ENCODE measurements at regions not wholly inside any gene's neighbourhood (a gene's known extent, or its start where the extent isn't known, plus 50 kb on each side); places are given as distances from the start of the nearest gene placed in this dataset.

GRCh38 chr12:38141239-38141638 is 175.3 kb upstream of the ALG10B start:
- Histone ChIP-seq H3K36me3 (ENCODE audit: control insufficient read depth in 1 of 2, insufficient read depth in 2 of 2, low read length in 2 of 2) (no peaks in the 10 kb centered on the region), H3K9me2 (ENCODE audit: insufficient read depth) (no peaks in the 10 kb centered on the region), H4K20me1 (ENCODE audit: insufficient read depth) (no peaks in the 10 kb centered on the region), H2AFZ (ENCODE audit: low read depth, low read length, poor library complexity, severe bottlenecking) (no peak overlapping the region), H3K4me2 (ENCODE audit: low read length) (no peak overlapping the region), H3K4me1 (ENCODE audit: control insufficient read depth in 1 of 2, insufficient read depth in 2 of 2, low read length in 2 of 2) (peaks cover 0 to 13% of the 10 kb centered on the region in 2 experiments; a peak in 1 of 4 replicates), H3K27me3 (ENCODE audit: insufficient read depth, low read length) (no peaks in the 10 kb centered on the region), H3K4me3 (replicated peaks in 1 of 2; ENCODE audit: low read depth in 1 of 2, low read length in 2 of 2) (no peak overlapping the region), H3K79me2 (ENCODE audit: insufficient read depth, low read length) (no peaks in the 10 kb centered on the region), H3K27ac (ENCODE audit: low read depth, low read length) (no peak overlapping the region), H3K9ac (ENCODE audit: low read length) (no peak overlapping the region), H3K9me3 (ENCODE audit: control insufficient read depth in 1 of 2, insufficient read depth in 1 of 2, low read depth in 1 of 2, low read length in 2 of 2) (no peaks in the 10 kb centered on the region)
- RAD21 ChIA-PET (ENCODE audit: low non-redundant PET in 1 of 2, low total read pairs in 2 of 2, uncharacterized antibody in 2 of 2, unreplicated experiment in 2 of 2), result no interaction called here
- CTCF ChIA-PET, result no interaction called here
- no TSS peak for BruUV-seq (replicated peaks)
- ATAC-seq (no peak), DNase-seq (ENCODE audit: low read depth, low spot score) (no peak)
- intact Hi-C loops (cut with micrococcal nuclease), result loop anchor here (5.0 kb wide), 1 partner anchor 469 kb away; no protein-coding TSS in a partner anchor
- POLR2A ChIA-PET, result no interaction called here
- TF ChIP-seq REST (IDR thresholded peaks at IDR 0.05; ENCODE audit: low read depth) (no peak), EZH2 (IDR thresholded peaks at IDR 0.05) (no peak), CEBPB (IDR thresholded peaks at IDR 0.05; ENCODE audit: low read depth) (no peak)
- TF ChIP-seq, protein P1, sequence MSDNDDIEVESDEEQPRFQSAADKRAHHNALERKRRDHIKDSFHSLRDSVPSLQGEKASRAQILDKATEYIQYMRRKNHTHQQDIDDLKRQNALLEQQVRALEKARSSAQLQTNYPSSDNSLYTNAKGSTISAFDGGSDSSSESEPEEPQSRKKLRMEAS (IDR thresholded peaks at IDR 0.05), result no peak

DNA sequence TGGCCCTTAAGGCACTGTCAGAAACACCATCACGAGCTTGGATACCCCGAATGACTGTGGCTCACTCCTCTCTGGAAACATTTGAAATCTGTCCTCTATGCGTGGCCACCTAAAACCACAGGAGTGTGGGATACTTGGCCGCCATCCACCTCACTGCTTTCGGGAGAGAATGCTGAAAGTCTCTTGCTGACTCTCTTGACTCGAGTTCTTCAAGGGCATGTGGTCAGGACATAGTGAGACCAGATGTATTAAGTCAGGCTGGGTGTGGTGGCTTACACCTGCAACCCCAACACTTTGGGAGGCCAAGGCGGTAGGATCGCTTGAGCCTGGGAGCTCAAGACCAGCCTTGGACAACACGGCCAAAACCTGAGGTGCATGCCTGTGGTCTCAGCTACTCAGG is 174.7 kb upstream of the ALG10B start:
- no peaks in the 10 kb centered on the region for H4K20me1 ChIP-seq (ENCODE audit: insufficient read depth)
- H3K4me3 ChIP-seq (replicated peaks in 1 of 2; ENCODE audit: low read depth in 1 of 2, low read length in 2 of 2), result no peak overlapping the region
- no peaks in the 10 kb centered on the region for H3K36me3 ChIP-seq (ENCODE audit: control insufficient read depth in 1 of 2, insufficient read depth in 2 of 2, low read length in 2 of 2)
- DNase-seq (ENCODE audit: low read depth, low spot score) (no peak), ATAC-seq (no peak)
- H3K9ac ChIP-seq (ENCODE audit: low read length), result no peak overlapping the region
- ChIA-PET RAD21 (ENCODE audit: low non-redundant PET in 1 of 2, low total read pairs in 2 of 2, uncharacterized antibody in 2 of 2, unreplicated experiment in 2 of 2) (no interaction called here), CTCF (no interaction called here), POLR2A (no interaction called here)
- intact Hi-C loops (cut with micrococcal nuclease), result loop anchor here (5.0 kb wide), 1 partner anchor 470 kb away; no protein-coding TSS in a partner anchor
- no peak overlapping the region for H3K27ac ChIP-seq (ENCODE audit: low read depth, low read length)
- BruUV-seq (replicated peaks), result no TSS peak
- no peaks in the 10 kb centered on the region for H3K9me3 ChIP-seq (ENCODE audit: control insufficient read depth in 1 of 2, insufficient read depth in 1 of 2, low read depth in 1 of 2, low read length in 2 of 2)
- H3K79me2 ChIP-seq (ENCODE audit: insufficient read depth, low read length), result no peaks in the 10 kb centered on the region
- no peaks in the 10 kb centered on the region for H3K9me2 ChIP-seq (ENCODE audit: insufficient read depth)
- peaks cover 0 to 13% of the 10 kb centered on the region in 2 experiments; a peak in 1 of 4 replicates for H3K4me1 ChIP-seq (ENCODE audit: control insufficient read depth in 1 of 2, insufficient read depth in 2 of 2, low read length in 2 of 2)
- H3K4me2 ChIP-seq (ENCODE audit: low read length), result no peak overlapping the region
- H3K27me3 ChIP-seq (ENCODE audit: insufficient read depth, low read length), result no peaks in the 10 kb centered on the region
- H2AFZ ChIP-seq (ENCODE audit: low read depth, low read length, poor library complexity, severe bottlenecking), result no peak overlapping the region
- TF ChIP-seq EGR1 (IDR thresholded peaks at IDR 0.05; ENCODE audit: low read depth) (no peak), POLR2AphosphoS5 (IDR thresholded peaks at IDR 0.05; ENCODE audit: low read depth, low read length) (no peak), CEBPB (IDR thresholded peaks at IDR 0.05; ENCODE audit: low read depth) (no peak), EZH2 (IDR thresholded peaks at IDR 0.05) (no peak), TCF7L2 (IDR thresholded peaks at IDR 0.05; ENCODE audit: borderline replicate concordance, extremely low read depth, insufficient read depth, insufficient read length) (no peak), ZNF274 (IDR thresholded peaks at IDR 0.05; ENCODE audit: low read depth, low read length) (no peak), YY1 (IDR thresholded peaks at IDR 0.05; ENCODE audit: extremely low read depth, insufficient replicate concordance, low read depth, low read length) (no peak), SRF (IDR thresholded peaks at IDR 0.05; ENCODE audit: low read depth) (no peak)
- TF ChIP-seq, protein P2, sequence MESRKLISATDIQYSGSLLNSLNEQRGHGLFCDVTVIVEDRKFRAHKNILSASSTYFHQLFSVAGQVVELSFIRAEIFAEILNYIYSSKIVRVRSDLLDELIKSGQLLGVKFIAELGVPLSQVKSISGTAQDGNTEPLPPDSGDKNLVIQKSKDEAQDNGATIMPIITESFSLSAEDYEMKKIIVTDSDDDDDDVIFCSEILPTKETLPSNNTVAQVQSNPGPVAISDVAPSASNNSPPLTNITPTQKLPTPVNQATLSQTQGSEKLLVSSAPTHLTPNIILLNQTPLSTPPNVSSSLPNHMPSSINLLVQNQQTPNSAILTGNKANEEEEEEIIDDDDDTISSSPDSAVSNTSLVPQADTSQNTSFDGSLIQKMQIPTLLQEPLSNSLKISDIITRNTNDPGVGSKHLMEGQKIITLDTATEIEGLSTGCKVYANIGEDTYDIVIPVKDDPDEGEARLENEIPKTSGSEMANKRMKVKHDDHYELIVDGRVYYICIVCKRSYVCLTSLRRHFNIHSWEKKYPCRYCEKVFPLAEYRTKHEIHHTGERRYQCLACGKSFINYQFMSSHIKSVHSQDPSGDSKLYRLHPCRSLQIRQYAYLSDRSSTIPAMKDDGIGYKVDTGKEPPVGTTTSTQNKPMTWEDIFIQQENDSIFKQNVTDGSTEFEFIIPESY (IDR thresholded peaks at IDR 0.05; ENCODE audit: extremely low read depth, insufficient replicate concordance, low read length), result no peak
